H1 (cell line): ENCODE measurements at regions not wholly inside any gene's neighbourhood (a gene's known extent, or its start where the extent isn't known, plus 50 kb on each side); places are given as distances from the start of the nearest gene placed in this dataset.

Experiments
- CHD7 ChIP-seq: fragments of 300-600 bp; sonication (generic); IDR thresholded peaks from 2 replicates; pipeline ENCODE4 v1.7.1; 2012; ENCODE audit warnings: low read length, moderate library complexity, mild to moderate bottlenecking, inconsistent platforms; ENCODE audit not compliant: insufficient replicate concordance

DNA sequence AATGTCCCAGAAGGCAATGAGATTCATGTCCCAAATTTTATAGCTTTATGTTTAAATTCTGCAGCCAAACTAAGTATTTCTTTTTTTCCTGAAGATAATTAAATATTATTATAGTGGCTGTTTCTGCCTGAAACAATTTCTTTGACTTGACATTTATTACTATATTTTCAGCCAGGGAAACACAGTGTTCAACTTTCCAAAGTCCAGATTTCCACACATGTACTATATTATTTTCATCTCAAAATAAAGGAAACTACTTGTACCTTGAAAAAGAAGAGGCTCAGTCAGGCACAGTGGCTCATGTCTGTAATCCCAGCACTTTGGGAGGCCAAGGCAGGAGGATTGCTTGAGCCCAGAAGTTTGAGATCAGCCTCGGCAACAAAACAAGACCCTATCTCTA, 77.8 kb upstream of the BTG1 start (continued):
- no peak for TF ChIP-seq CHD7
